Astrocyte (in vitro differentiated cells and primary cell): ENCODE measurements at regions not wholly inside any gene's neighbourhood (a gene's known extent, or its start where the extent isn't known, plus 50 kb on each side); places are given as distances from the start of the nearest gene placed in this dataset.

Experiments
- CTCF ChIP-seq: IDR thresholded peaks from 2 replicates; pipeline ENCODE4 v1.5.1; 2011; ENCODE audit warnings: low read depth, mild to moderate bottlenecking, inconsistent platforms, low read length, moderate library complexity; ENCODE audit not compliant: insufficient read depth
- EZH2 ChIP-seq: IDR thresholded peaks from 2 replicates; pipeline ENCODE4 v1.6.1; 2012; ENCODE audit warnings: mild to moderate bottlenecking, low read length, inconsistent platforms; ENCODE audit not compliant: insufficient read depth

- no peak for TF ChIP-seq CTCF
- TF ChIP-seq EZH2 = no peak
Measured at GRCh38 chr3:76096836-76097588, 311.7 kb upstream of the ZNF717 start.
